ENCODE measurements at regions not wholly inside any gene's neighbourhood (a gene's known extent, or its start where the extent isn't known, plus 50 kb on each side); places are given as distances from the start of the nearest gene placed in this dataset.

GRCh38 chr3:72256716-72257115 is 471.8 kb upstream of the PROK2 start:
- TF ChIP-seq, protein P1, sequence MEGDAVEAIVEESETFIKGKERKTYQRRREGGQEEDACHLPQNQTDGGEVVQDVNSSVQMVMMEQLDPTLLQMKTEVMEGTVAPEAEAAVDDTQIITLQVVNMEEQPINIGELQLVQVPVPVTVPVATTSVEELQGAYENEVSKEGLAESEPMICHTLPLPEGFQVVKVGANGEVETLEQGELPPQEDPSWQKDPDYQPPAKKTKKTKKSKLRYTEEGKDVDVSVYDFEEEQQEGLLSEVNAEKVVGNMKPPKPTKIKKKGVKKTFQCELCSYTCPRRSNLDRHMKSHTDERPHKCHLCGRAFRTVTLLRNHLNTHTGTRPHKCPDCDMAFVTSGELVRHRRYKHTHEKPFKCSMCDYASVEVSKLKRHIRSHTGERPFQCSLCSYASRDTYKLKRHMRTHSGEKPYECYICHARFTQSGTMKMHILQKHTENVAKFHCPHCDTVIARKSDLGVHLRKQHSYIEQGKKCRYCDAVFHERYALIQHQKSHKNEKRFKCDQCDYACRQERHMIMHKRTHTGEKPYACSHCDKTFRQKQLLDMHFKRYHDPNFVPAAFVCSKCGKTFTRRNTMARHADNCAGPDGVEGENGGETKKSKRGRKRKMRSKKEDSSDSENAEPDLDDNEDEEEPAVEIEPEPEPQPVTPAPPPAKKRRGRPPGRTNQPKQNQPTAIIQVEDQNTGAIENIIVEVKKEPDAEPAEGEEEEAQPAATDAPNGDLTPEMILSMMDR (IDR thresholded peaks at IDR 0.05): no peak
- TF ChIP-seq POLR2A (IDR thresholded peaks at IDR 0.05): no peak

All from testis (tissue), 2 donors.